GM21786 (cell line): ENCODE measurements at regions not wholly inside any gene's neighbourhood (a gene's known extent, or its start where the extent isn't known, plus 50 kb on each side); places are given as distances from the start of the nearest gene placed in this dataset.
"Not testable (repeated sequence)": the region's sequence is repeated elsewhere in the genome, so short reads cannot be mapped to it uniquely, and the experiment has no call there.

ENCODE experiments used
- ATAC-seq: cut with Tn5 transposase; IDR thresholded peaks from one replicate; pipeline ENCODE4 v1.9.1; 2021; ENCODE audit not compliant: unreplicated experiment

- no peak for ATAC-seq
Observed at GRCh38 chr4:115187136-115187535, 73.7 kb upstream of the NDST4 start.

- ATAC-seq: not testable (repeated sequence)
Observed at GRCh38 chr4:115179438-115180062, 66.1 kb upstream of the NDST4 start.

DNA sequence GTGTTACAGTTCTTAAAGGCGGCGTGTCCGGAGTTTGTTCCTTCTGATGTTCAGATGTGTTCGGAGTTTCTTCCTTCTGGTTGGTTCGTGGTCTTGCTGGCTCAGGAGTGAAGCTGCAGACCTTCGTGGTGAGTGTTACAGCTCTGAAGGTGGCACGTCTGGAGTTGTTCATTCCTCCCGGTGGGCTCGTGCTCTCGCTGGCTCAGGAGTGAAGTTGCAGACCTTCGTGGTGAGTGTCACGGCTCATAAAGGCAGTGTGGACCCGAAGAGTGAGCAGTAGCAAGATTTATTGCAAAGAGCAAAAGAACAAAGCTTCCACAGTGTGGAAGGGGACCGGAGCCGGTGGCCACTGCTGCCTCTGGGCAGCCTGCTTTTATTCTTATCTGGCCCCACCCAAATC, 65.3 kb upstream of the NDST4 start:
- ATAC-seq: not testable (repeated sequence)

GRCh38 chr4:115171220-115171619, 57.8 kb upstream of the NDST4 start:
- ATAC-seq: no peak

DNA sequence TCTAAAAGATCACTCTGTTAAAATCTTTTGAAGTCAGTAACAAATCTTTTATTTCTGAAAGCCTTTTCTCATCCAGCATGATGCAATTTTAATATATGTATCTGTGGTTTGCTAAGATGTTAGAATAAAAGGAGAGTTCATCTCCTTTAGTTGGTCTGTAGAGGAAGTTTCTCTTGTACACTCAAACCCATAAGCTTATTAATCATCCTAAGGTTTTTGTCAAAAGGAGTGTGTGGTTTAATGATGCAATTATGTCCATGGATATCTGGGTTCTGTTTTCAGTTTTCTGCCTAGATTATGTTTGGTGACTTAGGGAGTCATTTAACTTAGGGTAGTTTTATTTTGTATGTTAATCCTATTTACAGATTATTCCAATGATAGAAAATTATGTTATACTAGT, 52.1 kb upstream of the NDST4 start:
- ATAC-seq: no peak
